ENCODE measurements at regions not wholly inside any gene's neighbourhood (a gene's known extent, or its start where the extent isn't known, plus 50 kb on each side); places are given as distances from the start of the nearest gene placed in this dataset.
"Not testable (repeated sequence)": the region's sequence is repeated elsewhere in the genome, so short reads cannot be mapped to it uniquely, and the experiment has no call there.

GRCh38 chr18:37861981-37862380 lies 296.4 kb upstream of the CELF4 start:
- DNase-seq (ENCODE audit: low read depth in 1 of 2, low spot score in 1 of 2), result no peak
- in situ Hi-C loops (cut with HindIII; ENCODE audit: low pct_unique_long_range_greater_than_20kb, low sequenced_read_pairs), result no loop called here
- no peak for TF ChIP-seq JUND (IDR thresholded peaks at IDR 0.05; ENCODE audit: low read depth)

DNA sequence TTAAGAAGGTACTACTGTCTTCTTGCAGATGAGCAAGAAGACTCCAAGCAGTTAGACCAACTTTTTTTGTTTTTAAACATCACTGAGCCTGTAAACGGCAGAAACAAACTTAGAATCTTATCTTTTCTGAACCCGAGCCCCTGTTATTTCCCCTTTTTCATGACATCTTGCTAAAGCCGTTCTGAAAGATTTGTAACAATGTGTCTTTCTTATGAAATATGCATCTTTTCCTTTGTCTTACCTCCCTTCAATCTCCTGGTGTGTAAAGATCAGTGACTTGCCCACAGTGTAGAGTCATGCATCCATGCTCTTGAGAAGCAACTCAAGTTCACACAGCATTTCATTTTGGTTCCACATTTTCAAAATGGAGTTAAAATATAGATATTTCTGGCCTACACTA lies 288.8 kb upstream of the CELF4 start:
- in situ Hi-C loops (cut with HindIII; ENCODE audit: low pct_unique_long_range_greater_than_20kb, low sequenced_read_pairs), result no loop called here
- no peak for TF ChIP-seq JUND (IDR thresholded peaks at IDR 0.05; ENCODE audit: low read depth)
- no peak for DNase-seq (ENCODE audit: low read depth in 1 of 2, low spot score in 1 of 2)

DNA sequence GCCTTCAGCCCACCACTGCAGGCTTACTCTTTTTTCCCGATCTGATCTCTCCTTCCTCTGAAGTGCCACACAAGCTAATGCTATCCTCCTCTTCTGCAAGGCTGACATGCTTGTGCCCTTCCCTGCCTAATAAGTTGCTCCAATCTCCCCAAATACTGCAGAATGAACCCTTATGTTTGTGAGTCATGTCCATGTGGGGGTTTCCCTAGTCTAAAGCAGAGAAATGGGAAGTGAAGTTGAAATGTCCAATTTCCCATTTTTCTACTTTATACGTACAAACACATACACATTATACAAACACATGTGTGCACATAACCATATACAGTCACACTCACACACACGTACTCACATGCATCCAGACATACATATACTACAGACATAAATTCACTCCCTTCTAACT lies 288.1 kb upstream of the CELF4 start:
- in situ Hi-C loops (cut with HindIII; ENCODE audit: low pct_unique_long_range_greater_than_20kb, low sequenced_read_pairs), result no loop called here
- DNase-seq (ENCODE audit: low read depth in 1 of 2, low spot score in 1 of 2), result no peak
- TF ChIP-seq JUND (IDR thresholded peaks at IDR 0.05; ENCODE audit: low read depth), result no peak

DNA sequence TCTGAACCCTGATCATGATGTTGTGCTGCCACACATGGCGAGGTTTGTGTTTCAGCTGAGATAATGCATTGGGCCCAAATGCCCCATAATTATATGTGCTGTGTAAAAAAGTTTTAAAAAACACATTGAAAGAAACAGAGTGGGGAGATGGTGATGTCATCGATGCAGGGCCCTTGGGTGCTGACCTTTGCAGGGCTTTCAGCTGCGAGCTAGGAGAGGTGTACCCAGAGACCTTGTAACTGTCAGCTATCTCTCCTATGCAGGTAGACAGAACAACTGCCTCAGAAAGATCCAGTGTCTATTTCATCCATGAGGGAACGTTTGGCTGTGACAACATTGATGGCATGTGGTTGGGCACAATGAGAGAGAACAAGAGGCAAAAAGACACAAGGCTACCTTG lies 286.9 kb upstream of the CELF4 start:
- in situ Hi-C loops (cut with HindIII; ENCODE audit: low pct_unique_long_range_greater_than_20kb, low sequenced_read_pairs), result no loop called here
- no peak for TF ChIP-seq JUND (IDR thresholded peaks at IDR 0.05; ENCODE audit: low read depth)
- DNase-seq (ENCODE audit: low read depth in 1 of 2, low spot score in 1 of 2), result no peak

- in situ Hi-C loops (cut with HindIII; ENCODE audit: low pct_unique_long_range_greater_than_20kb, low sequenced_read_pairs), result no loop called here
- no peak for DNase-seq (ENCODE audit: low read depth in 1 of 2, low spot score in 1 of 2)
- no peak for TF ChIP-seq JUND (IDR thresholded peaks at IDR 0.05; ENCODE audit: low read depth)
Measured at GRCh38 chr18:37847544-37847943, 281.9 kb upstream of the CELF4 start.

DNA sequence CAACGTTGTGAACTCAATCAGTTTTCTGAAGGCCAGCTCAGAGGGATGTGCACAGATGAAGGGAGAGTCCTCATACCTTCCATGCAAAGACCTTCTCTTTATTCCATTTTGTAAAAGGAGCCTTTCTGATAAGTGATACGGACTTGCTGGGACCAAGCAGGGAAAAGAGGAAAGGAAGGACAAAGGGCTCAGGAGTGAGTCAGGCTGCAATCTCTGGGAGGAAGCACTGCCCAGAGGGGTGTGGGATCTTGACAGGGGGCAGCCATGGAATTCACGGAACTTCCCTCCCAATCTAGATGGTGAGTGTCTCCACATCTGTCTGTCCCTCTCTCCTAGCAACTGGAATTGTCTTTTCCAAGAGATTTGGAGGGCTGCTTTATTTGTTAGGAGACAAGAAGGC lies 281.4 kb upstream of the CELF4 start:
- no peak for TF ChIP-seq JUND (IDR thresholded peaks at IDR 0.05; ENCODE audit: low read depth)
- in situ Hi-C loops (cut with HindIII; ENCODE audit: low pct_unique_long_range_greater_than_20kb, low sequenced_read_pairs), result no loop called here
- no peak for DNase-seq (ENCODE audit: low read depth in 1 of 2, low spot score in 1 of 2)

DNA sequence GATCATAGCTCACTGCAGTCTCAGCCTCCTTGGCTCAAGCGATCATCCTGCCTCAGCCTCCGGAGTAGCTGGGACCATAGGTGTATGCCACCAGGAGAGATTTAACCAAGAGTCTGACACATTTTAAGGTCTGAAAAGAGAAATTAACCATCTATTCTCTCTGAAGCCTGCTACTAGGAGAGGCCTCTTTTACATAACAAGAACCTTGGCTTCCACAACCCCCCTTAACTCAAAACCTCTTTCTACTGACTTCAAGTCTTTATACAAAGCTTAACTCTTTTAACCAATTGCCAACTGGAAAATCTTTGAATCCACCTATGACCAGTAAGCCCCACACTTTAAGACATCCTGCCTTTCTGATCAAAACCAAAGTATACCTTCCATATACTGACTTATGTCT lies 279.9 kb upstream of the CELF4 start:
- no peak for TF ChIP-seq JUND (IDR thresholded peaks at IDR 0.05; ENCODE audit: low read depth)
- DNase-seq (ENCODE audit: low read depth in 1 of 2, low spot score in 1 of 2), result no peak
- in situ Hi-C loops (cut with HindIII; ENCODE audit: low pct_unique_long_range_greater_than_20kb, low sequenced_read_pairs), result no loop called here

GRCh38 chr18:37844209-37844970 lies 278.8 kb upstream of the CELF4 start:
- DNase-seq (ENCODE audit: low read depth in 1 of 2, low spot score in 1 of 2), result no peak
- TF ChIP-seq JUND (IDR thresholded peaks at IDR 0.05; ENCODE audit: low read depth), result no peak
- in situ Hi-C loops (cut with HindIII; ENCODE audit: low pct_unique_long_range_greater_than_20kb, low sequenced_read_pairs), result no loop called here

- TF ChIP-seq JUND (IDR thresholded peaks at IDR 0.05; ENCODE audit: low read depth), result no peak
- DNase-seq (ENCODE audit: low read depth in 1 of 2, low spot score in 1 of 2), result no peak
- in situ Hi-C loops (cut with HindIII; ENCODE audit: low pct_unique_long_range_greater_than_20kb, low sequenced_read_pairs), result no loop called here
Measured at GRCh38 chr18:37838083-37838482, 272.5 kb upstream of the CELF4 start.

DNA sequence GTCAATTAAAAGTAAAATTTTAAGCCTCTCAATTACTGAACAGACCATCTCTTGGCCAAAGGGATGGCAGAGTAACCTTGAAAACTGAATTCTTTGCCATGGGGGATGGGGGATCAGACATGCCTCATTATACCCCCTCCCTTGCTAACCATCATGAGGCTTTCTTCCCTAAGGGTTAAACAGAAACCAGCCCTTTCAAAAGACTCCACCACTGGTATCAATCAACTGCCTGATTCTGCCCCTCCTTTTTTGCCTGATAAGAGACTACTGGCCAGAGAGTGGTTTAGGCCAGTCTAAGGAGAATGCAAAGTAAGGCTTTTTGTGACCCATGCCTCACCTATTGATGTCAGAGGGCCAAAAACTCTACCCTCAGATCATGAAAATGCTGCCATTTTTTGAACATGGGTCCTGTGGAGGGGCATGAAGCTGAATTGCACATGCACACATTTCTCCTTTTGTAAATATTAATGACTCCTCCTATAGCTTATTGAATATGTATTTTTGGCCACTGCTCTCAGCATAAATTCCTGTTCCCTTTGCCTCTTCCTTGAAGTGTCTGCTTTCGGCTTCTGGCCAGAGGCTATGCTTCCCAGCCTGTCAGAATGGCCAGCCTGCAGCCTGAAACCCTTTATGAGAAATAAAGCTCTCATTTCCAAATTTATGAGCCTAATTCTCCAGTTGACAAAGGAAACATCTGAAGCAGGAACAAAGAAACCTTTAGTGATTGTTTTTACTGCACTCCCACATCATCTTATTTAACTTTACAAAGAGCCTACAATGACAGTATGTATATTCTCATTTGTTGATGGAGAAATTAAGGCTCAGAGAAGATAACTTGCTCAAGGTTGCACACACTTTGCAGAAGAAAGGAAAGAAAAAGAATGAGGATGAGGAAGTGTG lies 270.7 kb upstream of the CELF4 start:
- DNase-seq (ENCODE audit: low read depth in 1 of 2, low spot score in 1 of 2), result no peak
- TF ChIP-seq JUND (IDR thresholded peaks at IDR 0.05; ENCODE audit: low read depth), result no peak
- in situ Hi-C loops (cut with HindIII; ENCODE audit: low pct_unique_long_range_greater_than_20kb, low sequenced_read_pairs), result no loop called here

DNA sequence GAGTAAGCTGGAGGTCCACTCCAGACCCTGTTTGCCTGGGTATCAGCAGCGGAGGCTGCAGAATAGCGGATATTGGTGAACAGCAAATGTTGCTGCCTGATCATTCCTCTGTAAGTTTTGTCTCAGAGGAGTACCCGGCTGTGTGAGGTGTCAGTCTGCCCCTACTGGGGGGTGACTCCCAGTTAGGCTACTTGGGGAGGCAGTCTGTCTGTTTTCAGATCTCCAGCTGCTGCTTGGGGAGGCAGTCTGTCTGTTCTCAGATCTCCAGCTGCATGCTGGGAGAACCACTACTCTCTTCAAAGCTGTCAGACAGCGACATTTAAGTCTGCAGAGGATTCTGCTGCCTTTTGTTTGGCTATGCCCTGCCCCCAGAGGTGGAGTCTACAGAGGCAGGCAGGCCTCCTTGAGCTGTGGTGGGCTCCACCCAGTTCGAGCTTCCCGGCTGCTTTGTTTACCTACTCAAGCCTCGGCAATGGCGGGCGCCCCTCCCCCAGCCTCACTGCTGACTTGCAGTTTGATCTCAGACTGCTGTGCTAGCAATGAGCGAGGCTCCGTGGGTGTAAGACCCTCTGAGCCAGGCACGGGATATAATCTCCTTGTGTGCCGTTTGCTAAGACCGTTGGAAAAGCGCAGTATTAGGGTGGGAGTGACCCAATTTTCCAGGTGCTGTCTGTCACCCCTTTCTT lies 266.6 kb upstream of the CELF4 start:
- DNase-seq (ENCODE audit: low read depth in 1 of 2, low spot score in 1 of 2), result not testable (repeated sequence)

DNA sequence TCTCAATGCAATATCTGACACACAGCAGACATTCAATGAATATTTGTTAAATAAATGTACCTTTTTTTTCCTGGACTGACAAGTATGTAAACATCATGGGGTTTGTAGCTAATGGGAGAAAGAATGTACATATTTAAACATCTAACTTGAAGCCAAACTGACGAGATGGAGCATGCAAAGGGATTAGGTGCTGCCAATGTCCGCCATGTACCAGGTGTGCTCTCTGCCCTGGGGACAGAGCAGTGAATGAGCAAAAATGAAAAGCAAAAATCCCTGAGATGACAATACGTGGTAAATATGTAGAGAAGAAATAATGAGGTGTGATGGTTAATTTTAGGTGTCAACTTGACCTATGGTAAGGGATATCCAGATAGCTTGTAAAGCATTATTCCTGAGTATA lies 247.4 kb upstream of the CELF4 start:
- in situ Hi-C loops (cut with HindIII; ENCODE audit: low pct_unique_long_range_greater_than_20kb, low sequenced_read_pairs), result no loop called here
- DNase-seq (ENCODE audit: low read depth in 1 of 2, low spot score in 1 of 2), result no peak
- no peak for TF ChIP-seq JUND (IDR thresholded peaks at IDR 0.05; ENCODE audit: low read depth)

More for the DNA sequence above, 266.6 kb upstream of the CELF4 start:
- in situ Hi-C loops (cut with HindIII; ENCODE audit: low pct_unique_long_range_greater_than_20kb, low sequenced_read_pairs), result not testable (repeated sequence)

Data from T47D (cell line).